HG03039 (cell line): ENCODE measurements at regions not wholly inside any gene's neighbourhood (a gene's known extent, or its start where the extent isn't known, plus 50 kb on each side); places are given as distances from the start of the nearest gene placed in this dataset.
A peak's percentile ranks its signal among the peaks of the same experiment; 100 is the strongest.
"Not testable (repeated sequence)": the region's sequence is repeated elsewhere in the genome, so short reads cannot be mapped to it uniquely, and the experiment has no call there.

Source experiments
- ATAC-seq: cut with Tn5 transposase; IDR thresholded peaks from one replicate; pipeline ENCODE4 v1.9.1; 2021; ENCODE audit warnings: mild to moderate bottlenecking, moderate library complexity; ENCODE audit not compliant: unreplicated experiment

DNA sequence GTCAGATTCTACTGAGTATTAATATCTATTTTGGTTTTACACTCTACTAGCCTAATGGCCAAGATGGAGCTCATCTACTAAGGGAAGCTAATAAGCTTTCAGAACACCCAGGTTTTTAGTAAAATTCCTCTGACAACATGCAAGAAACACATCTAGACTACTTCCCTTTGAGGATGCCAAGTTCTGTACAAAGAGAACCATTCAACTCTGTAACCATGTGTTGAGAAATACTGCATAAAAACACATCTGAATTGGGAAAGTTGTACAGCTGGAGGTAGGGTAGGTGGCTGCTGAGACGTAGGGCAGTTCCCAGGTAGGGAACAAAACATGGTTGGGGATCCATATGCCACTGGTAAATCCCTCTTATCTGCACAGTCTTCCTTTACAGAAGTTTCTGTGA lies 66.2 kb downstream of the SC5D start:
- no peak for ATAC-seq

DNA sequence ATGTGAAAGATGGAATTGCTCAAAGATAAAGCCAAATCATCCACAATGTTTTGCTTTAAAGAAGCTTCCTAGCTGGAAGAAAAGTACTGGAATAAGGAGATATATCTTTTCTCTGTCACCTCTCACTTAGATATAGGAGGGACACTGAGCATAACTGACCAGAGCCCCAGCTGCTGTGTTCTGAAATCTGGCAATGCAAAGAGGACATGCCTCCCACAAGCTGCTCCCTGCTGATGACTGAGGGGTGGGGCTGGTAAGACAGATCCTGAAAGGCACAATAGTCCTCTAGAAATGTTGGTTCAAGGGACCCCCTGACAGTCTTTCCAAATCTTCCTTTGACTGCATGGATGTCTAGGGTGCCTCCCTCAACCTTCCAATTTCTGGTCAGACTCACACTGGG lies 67.0 kb downstream of the SC5D start:
- ATAC-seq, result no peak

DNA sequence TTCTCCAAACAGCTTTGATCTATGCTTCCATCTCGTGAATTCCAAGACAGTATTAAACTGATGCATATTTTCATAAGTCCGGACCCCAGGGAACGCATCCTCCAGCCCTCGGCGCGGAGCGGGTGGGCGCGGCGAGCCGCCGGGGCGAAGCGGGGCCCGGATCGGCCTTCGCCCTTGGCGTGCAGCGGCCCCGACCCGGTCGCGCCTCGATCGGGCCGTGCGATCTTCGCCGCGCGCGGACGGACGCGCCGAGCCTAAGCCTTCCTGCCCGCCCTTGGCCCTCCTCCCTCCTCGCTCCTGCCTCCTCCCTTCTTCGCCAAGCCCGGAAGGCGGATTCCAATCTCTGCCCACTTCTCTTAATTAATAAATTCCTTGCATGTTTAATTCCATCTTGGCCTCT lies 70.4 kb downstream of the SC5D start:
- ATAC-seq, result not testable (repeated sequence)

DNA sequence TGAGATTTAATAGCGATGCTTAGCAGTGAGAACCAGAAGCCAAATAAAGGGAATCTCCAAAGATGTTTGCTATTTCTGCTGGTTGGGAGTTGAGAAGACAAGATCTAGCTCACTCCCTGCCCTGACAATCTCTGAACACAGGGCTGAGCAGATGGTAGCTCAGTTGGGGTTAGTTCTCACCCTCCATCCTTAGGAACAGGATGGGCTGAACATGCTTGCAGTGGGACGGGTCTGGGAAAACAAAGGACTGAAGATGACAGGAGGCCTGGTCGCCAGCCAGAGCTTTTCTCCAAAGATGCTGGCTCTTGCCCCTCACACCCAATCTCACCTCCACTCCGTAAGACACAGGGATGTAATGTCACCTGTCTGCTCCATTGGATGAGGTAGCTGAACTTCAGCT lies 72.7 kb downstream of the SC5D start:
- no peak for ATAC-seq

DNA sequence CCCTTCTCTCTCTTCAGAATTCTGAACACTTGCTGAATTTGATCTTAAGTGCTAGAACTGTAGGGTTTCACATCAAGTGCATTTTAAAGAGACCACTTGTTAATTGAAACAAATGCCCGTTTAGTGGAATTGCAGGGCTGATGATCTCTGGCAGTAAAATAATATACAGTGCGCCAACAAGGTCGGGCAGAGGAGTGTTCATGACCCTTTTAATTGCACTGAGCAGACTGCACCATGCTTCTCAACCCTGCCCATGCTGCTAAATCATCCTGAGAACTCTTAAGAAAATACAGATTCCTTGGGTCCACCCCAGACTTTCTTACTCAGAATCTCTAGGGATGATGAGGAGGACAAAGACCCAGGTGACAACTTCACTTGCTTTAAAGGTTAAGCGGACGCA lies 73.5 kb downstream of the SC5D start:
- ATAC-seq, result no peak

DNA sequence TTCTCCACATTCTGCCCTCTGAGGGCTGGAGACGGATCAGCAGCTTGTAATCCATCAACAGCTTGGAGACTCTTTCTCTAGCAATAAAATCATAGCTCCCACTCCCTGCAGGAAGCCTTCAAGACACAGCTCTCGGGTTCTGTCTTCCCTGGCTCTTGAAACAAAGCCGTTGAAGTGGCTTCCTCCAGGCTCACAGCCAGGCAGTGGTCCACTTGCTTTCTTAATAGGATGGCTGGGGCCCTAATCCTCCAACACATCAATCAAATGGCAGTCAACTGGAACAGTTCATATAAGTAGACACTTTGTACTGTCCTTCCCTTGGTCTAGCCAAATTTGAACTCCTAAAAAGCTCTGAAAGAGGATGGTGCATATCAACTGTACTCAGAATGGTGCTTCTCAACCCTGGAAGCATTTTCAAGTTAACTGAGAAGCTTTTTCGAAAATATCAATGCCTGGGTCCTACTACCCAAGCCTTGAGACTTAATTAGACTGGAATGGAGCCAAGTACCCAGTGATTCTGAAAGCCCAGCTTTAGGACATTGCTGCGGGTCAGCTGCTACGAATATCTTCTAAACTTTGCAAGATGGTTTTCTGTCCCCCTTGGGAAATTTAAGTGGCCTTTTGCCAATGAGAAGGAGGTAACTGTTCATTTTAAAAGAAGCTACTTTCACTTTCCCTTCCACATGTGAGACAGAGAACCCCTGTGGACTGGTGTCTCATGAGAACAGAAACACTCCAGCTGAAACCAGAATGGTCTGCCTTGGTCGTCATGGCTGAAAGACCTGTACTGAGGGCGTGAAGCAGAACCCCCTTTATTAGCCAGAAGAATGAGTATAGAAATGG lies 74.7 kb downstream of the SC5D start:
- ATAC-seq, result peak; percentile 89

DNA sequence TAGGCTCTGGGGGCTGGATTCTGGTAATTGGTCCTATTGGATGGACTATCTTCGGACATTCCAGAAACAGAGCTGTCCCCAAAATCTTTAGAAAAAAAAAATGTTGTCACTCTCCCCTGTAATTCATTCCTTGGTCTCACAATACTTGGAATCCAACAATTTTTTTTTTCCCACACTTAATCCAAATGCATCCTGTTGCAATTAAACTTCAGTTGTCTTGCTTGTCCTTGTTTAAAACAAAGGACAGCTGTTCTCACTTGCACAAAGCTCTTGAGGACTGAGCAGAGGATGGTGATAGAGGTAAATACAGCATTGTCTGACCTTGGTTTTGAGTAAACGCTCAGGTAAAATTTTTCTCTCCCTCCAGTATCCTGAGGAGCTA lies 75.3 kb downstream of the SC5D start:
- ATAC-seq, result no peak

DNA sequence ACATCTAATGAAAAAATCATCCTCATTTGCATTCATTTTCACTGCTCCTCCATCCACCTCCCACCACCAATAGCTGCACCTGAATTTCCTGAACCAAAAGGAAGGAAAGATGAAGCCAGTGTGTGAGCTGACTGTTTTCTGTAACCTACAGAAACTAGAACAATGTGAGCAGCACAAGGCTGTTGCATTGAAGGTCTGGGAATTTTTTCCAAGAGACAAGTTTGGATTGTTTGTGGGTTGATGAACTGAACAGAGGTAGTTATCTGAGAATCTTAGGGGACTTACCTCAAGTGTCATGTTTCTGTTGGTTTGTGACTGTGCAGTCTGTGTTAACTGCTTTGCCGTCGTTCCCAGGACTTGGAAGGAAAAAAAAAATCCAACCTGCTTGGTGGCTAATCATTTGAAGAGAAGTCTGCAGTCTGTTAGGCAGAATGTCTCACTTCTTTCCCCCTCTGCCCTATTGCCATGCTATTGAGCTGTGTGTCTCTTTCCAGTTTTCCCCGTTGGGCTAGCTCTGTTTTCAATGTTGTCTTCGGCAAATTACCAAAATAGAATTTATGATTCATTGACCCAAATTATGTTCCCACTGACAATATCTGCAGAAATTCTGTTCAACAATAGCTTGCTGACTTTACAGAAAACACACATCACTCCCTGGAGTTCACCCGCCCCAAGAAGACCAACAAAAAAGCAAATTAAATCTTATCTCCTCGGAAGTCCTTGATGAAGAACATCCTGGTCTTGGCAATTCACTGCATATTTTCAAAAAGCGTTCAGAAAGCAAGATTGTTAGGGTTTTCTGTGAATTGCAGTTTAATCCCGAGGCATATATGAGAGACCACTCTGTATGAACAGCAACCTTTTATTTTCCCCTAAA lies 76.0 kb downstream of the SC5D start:
- ATAC-seq, result no peak

DNA sequence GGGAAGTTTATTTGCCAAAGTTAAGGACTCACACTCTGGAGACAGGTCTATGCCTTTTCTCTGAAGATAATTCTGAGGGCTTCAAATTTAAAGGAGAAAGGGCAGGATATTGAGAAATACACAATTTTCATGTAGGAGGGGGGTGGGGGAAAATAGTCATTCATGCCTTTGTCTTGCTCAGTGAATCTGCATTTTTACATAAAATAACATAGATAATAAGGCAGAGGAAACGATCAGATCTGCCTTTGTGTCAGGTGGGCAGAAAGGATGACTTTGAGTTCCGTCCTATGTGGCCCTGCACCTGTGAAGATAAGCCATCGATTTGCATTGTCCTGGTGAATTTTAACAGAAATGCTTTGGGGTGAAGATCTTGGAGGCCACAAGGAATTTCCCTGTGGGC lies 76.8 kb downstream of the SC5D start:
- no peak for ATAC-seq

DNA sequence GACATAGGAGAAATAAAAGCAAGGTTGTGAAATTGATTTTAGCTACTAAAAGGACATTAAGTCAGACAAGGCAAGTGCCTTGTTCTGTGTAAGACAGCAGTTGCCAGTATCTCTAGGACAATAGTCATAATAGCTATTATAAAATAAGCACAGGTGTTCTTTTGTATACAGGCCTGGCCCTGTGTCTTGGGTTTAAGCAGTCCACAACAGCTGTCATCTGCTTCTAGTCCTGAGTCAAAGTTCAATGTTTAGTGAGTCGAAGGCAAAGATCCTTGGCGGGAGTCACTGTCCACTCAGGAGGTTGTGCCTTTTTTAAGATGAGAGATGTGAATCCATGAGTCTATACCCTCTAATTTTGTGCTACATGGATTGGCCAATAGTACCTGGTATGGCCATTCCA lies 79.5 kb downstream of the SC5D start:
- ATAC-seq, result no peak

DNA sequence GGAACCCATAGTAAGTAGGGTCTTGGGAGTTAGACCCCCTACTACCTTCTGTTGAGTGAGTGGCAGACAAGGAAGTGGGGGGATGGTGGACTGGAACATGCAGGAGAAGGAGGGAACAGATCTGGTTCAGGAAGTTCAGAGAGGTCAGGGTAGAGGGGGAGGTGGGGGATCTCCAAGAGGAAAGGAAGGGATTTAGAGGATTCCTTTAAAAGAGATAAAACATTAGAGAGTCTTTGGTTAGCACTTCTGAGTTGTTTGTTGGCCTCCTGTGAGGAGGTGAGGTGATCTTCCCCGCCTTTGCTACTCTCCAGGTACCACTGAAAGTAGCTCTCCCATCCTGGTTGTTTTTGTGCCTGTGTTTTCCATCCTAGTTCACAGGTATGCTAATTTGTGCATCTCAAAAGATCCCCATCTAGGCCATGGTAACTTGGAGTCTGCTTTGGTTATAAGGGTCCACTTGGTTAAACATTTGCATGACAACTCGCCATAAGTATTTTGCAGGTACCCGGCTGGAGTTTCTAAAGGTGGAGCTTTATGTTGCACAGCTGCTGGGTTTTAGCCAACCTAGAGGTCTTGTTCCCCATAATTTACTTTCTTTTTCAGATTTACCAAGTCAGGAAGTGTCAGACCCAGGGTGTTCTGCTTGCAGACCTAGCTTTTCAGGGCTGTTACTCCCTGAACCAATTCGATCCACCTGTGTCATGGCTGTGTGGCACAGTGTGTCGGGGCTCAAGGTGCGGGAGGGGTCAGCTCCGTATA lies 79.3 kb upstream of the SORL1 start:
- peak; percentile 72 for ATAC-seq

DNA sequence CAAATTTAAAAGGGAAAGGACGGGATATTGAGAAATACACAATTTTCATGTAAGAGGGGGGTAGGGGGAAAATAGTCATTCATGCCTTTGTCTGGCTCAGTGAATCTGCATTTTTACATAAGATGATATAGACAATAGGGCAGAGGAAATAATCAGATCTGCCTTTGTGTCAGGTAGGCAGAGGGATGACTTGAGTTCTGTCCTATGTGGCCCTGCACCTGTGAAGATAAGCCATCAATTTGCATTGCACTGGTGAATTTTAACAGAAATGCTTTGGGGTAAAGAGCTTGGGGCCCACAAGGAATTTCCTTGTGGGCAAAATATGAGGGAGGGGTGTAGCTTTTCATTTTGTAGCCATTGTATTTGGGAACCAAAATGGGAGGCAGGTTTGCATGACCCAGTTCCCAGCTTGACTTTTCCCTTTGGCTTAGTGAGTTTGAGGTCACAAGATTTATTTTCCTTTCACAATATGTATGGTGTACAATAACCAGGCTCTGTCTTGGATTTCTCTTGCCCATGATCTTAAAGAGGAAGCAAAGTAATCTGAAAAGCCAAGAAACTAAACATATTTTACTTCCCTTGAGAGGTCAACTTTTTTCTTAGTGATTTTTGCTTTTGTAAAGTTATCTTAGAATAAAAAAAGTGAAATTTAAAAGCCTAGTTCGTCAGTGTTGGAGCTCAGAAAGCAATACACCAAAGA lies 77.7 kb upstream of the SORL1 start:
- no peak for ATAC-seq

DNA sequence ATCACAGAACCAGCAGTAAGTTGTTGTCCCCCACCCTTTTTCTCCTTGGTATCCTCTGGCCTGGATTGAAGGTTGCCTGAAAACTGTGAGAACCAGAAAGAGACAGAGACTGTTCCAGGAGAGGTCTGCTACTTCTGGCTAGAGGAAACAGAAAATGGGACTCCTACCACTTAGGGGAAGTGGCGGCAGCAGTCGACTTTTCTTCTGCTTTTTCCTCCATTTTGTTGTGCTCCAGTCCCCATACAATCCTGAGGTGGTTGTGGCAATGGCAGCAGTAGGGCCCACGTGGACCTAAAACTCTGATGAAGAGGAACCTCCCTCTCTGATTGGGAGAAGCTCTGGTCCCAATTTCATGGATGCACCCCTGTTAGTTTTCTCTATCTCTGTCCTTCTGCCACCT lies 76.0 kb upstream of the SORL1 start:
- no peak for ATAC-seq

DNA sequence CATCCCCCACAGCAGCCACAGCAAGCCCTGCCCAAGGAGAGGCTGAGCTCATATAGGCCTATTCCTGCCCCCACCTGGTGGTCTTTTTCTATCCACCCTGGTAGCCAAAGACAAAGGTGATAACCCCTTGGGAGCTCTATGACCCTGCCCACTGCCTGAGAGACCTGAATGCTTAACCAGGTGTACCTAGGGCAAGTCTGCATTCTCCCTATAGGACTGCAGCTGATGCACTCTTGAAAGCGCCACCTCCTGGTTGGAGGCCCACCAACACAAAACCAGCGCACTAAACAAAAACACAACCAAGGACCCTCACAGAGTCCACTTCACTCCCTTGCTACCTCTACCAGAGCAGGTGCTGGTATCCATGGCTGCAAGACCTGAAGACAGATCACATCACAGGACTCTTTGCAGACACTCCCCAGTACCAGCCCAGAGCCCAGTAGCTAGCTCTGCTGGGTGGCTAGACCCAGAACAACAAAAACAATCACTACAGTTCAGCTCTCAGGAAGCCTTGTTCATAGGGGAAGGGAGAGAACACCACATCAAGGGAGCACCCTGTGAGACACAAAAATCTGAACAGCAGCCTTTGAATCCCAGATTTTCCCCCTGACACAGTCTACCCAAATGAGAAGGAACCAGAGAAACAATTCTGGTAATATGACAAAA lies 72.8 kb upstream of the SORL1 start:
- ATAC-seq, result not testable (repeated sequence)

DNA sequence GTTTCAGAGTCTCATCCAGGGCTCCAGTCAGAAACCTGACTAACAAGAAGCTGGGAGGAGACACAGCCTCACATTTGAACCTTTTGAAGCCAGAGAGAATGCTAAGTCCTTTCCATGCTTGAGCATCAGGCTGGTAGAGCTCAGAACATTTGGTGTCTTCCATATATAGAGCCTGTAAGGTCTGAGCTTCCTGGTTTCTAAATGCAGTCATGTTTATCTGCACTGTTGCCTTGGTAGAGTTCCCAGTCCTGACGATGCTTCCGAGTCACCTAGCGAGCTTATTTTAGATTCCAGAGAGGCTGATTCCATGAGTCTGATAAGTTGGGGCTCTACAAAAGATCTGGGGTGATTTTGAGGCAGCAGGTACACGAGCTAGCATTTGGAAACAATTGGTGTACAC lies 68.4 kb upstream of the SORL1 start:
- no peak for ATAC-seq

DNA sequence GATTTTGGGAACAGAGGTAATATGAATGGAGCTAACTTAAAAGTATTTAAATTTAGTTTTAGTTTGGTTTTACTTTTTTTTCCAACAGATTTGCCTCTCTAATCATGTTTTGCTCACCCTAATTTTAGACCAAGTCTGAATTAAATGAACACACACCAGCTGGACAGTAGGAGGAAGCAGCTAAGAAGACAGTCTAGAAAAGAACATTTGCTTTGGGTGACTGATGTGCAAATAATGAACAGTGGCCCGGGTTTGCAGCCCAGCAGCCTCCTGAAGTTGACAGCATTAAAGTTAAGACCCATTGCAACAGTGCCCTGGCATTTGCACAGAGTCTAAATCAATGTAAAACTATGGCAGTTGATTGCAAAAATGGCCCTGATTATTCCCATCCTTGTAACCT lies 66.4 kb upstream of the SORL1 start:
- no peak for ATAC-seq
